Neural crest cell (in vitro differentiated cells): ENCODE measurements at regions not wholly inside any gene's neighbourhood (a gene's known extent, or its start where the extent isn't known, plus 50 kb on each side); places are given as distances from the start of the nearest gene placed in this dataset.

Source experiments
- DNase-seq: peaks from one replicate; pipeline ENCODE4 v3.0.0; 2021; ENCODE audit warnings: low read depth, mixed read lengths, low spot score
- H3K27ac Mint-ChIP-seq: one replicate; pipeline ENCODE4 v1.8.0; 2021; ENCODE audit warnings: mild to moderate bottlenecking, mixed read lengths; ENCODE audit not compliant: unreplicated experiment
- H3K27me3 Mint-ChIP-seq: 2 replicates; pipeline ENCODE4 v1.8.0; 2021; ENCODE audit warnings: low read depth, mild to moderate bottlenecking, mixed read lengths
- H3K36me3 Mint-ChIP-seq: 2 replicates; pipeline ENCODE4 v1.8.0; 2021; ENCODE audit warnings: low read depth, mild to moderate bottlenecking, mixed read lengths
- H3K4me1 Mint-ChIP-seq: 2 replicates; pipeline ENCODE4 v1.8.0; 2021; ENCODE audit warnings: mixed read lengths
- H3K4me3 Mint-ChIP-seq: one replicate; pipeline ENCODE4 v1.8.0; 2021; ENCODE audit warnings: mild to moderate bottlenecking, mixed read lengths
- H3K9me3 Mint-ChIP-seq: 2 replicates; pipeline ENCODE4 v1.8.0; 2021; ENCODE audit warnings: mixed read lengths
- TF ChIP-seq, protein P1 (sequence below): fragments of 200-600 bp; sonication (generic); conservative IDR thresholded peaks from 2 replicates; pipeline ENCODE4 v1.5.0; 2021; ENCODE audit warnings: antibody characterized with exemption, mild to moderate bottlenecking

- Mint-ChIP-seq H3K9me3 (no peaks in the 10 kb centered on the region), H3K36me3 (no peaks in the 10 kb centered on the region), H3K4me1 (no peaks in the 10 kb centered on the region), H3K27ac (no peak overlapping the region), H3K4me3 (no peak overlapping the region), H3K27me3 (no peaks in the 10 kb centered on the region)
- no peak for DNase-seq
- TF ChIP-seq, protein P1, sequence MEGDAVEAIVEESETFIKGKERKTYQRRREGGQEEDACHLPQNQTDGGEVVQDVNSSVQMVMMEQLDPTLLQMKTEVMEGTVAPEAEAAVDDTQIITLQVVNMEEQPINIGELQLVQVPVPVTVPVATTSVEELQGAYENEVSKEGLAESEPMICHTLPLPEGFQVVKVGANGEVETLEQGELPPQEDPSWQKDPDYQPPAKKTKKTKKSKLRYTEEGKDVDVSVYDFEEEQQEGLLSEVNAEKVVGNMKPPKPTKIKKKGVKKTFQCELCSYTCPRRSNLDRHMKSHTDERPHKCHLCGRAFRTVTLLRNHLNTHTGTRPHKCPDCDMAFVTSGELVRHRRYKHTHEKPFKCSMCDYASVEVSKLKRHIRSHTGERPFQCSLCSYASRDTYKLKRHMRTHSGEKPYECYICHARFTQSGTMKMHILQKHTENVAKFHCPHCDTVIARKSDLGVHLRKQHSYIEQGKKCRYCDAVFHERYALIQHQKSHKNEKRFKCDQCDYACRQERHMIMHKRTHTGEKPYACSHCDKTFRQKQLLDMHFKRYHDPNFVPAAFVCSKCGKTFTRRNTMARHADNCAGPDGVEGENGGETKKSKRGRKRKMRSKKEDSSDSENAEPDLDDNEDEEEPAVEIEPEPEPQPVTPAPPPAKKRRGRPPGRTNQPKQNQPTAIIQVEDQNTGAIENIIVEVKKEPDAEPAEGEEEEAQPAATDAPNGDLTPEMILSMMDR, result no peak
Measured at GRCh38 chr18:60883587-60883986, 449.6 kb upstream of the CDH20 start.

DNA sequence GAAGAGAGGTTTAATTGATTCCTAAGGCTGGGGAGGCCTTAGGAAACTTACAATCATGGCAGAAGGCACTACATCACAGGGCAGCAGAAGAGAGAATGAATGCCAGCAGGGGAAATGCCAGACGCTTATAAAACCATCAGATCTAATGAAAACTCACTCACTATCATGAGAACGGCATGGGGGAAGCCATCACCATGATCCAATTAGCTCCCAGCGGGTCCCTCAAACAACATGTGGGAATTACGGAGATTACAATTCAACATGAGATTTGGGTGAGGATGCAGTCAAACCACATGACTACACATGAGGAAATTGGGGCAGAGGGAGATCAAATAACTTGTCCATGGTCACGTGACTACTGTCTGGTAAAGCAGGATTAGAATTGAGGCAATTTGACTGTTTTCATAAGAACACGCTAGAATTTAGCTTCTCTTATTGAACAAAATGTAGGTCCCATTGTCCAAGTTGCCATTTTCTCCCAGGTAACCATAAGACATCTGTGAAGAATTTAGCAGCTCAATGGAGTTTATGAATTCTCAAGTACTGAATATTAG is 445.1 kb upstream of the CDH20 start:
- H3K9me3 Mint-ChIP-seq, result no peaks in the 10 kb centered on the region
- H3K4me1 Mint-ChIP-seq, result no peaks in the 10 kb centered on the region
- H3K27ac Mint-ChIP-seq, result no peak overlapping the region
- TF ChIP-seq, protein P1, result no peak
- DNase-seq, result no peak
- no peak overlapping the region for H3K4me3 Mint-ChIP-seq
- no peaks in the 10 kb centered on the region for H3K27me3 Mint-ChIP-seq
- no peaks in the 10 kb centered on the region for H3K36me3 Mint-ChIP-seq

GRCh38 chr18:60889442-60889841 is 443.8 kb upstream of the CDH20 start:
- no peak for DNase-seq
- Mint-ChIP-seq H3K4me1 (no peaks in the 10 kb centered on the region), H3K27ac (no peak overlapping the region), H3K36me3 (no peaks in the 10 kb centered on the region), H3K27me3 (no peaks in the 10 kb centered on the region), H3K9me3 (no peaks in the 10 kb centered on the region), H3K4me3 (no peak overlapping the region)
- TF ChIP-seq, protein P1, result no peak

DNA sequence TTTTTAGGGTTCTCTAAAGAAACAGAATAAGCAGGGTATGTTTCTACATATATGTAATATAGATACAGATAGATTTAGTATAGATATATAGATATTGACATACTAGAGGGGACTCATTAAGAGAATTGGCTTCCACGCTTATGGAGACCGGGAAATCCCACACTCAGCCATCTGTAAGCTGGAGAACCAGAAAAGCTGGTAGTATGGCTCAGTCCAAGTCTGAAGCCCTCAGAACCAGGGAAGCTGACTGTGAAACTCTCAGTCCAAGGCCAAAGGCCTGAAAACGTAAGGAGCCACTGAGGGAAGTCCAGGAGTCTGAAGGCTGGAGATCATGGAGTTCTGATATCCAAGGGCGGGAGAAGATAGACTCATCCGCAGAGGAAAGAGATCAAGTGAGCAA is 441.3 kb upstream of the CDH20 start:
- Mint-ChIP-seq H3K4me1 (no peaks in the 10 kb centered on the region), H3K27me3 (no peaks in the 10 kb centered on the region), H3K27ac (no peak overlapping the region), H3K36me3 (no peaks in the 10 kb centered on the region), H3K4me3 (no peak overlapping the region), H3K9me3 (no peaks in the 10 kb centered on the region)
- TF ChIP-seq, protein P1, result no peak
- no peak for DNase-seq

DNA sequence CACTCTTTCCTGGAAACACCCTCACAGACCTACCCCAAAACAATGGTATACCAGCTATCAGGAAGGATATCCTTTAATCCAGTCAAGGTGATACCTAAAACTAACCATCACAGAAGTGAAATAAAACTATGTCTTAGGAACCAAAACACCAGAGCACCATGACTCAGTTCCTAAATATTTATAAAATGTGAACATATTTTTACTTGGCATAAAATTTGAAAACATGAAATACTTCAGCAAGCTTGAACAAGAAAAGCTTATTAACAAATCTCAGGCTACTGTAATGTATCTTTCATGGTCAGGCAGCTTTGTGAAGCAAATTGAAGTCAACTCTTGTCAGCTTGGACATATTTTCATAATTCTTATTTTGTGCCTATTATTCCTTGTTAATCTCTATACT is 440.8 kb upstream of the CDH20 start:
- Mint-ChIP-seq H3K27ac (no peak overlapping the region), H3K27me3 (no peaks in the 10 kb centered on the region), H3K4me3 (no peak overlapping the region), H3K36me3 (no peaks in the 10 kb centered on the region), H3K4me1 (no peaks in the 10 kb centered on the region), H3K9me3 (no peaks in the 10 kb centered on the region)
- no peak for DNase-seq
- TF ChIP-seq, protein P1, result no peak

- DNase-seq, result no peak
- H3K27ac Mint-ChIP-seq, result no peak overlapping the region
- no peak overlapping the region for H3K4me3 Mint-ChIP-seq
- TF ChIP-seq, protein P1, result no peak
- H3K9me3 Mint-ChIP-seq, result no peaks in the 10 kb centered on the region
- H3K36me3 Mint-ChIP-seq, result no peaks in the 10 kb centered on the region
- no peaks in the 10 kb centered on the region for H3K4me1 Mint-ChIP-seq
- no peaks in the 10 kb centered on the region for H3K27me3 Mint-ChIP-seq
Measured at GRCh38 chr18:60892855-60893254, 440.4 kb upstream of the CDH20 start.
